HCT116 (cell line): ENCODE measurements at regions not wholly inside any gene's neighbourhood (a gene's known extent, or its start where the extent isn't known, plus 50 kb on each side); places are given as distances from the start of the nearest gene placed in this dataset.

Source experiments
- ATAC-seq: fragments of 200-7000 bp; cut with Tn5 transposase; 2 replicates; pipeline ENCODE4 v1.9.1; 2020; ENCODE audit warnings: mild to moderate bottlenecking, moderate library complexity
- BruUV-seq: library from RNA; stranded (reverse); fragments of 400-500 nt; replicated peaks from 2 replicates; lab custom pipeline; 2021; lab: Mats Ljungman, UMichigan
- CTCF ChIA-PET: fragments of 300-600 bp; sonication (Branson Sonifier 250); formaldehyde crosslinking; loops from one replicate; lab custom pipeline; 2021; ENCODE audit warnings: antibody characterized with exemption; lab: Charles Lee
- POLR2A ChIA-PET: fragments of 300-600, 350-600 bp; sonication (Branson Sonifier 250); formaldehyde crosslinking; loops from one replicate; lab custom pipeline; 2021; ENCODE audit warnings: antibody characterized with exemption; lab: Charles Lee
- RAD21 ChIA-PET, 2 experiments: fragments of 300-600 bp; sonication (Branson Sonifier 250); formaldehyde crosslinking; loops; one replicate each; lab custom pipeline; 2023; ENCODE audit warnings: low total read pairs in 2 of 2; ENCODE audit not compliant: uncharacterized antibody in 2 of 2, unreplicated experiment in 2 of 2, low non-redundant PET in 1 of 2; lab: Charles Lee
- DNase-seq: peaks from one replicate; pipeline ENCODE4 v3.0.0-alpha.2; 2010; ENCODE audit warnings: low read depth, low spot score
- H2AFZ ChIP-seq: fragments of 200-600 bp; shearing (Covaris generic), sonication (generic); 2 replicates; pipeline ENCODE4 v1.6.1; 2017; ENCODE audit warnings: low read depth, mixed run types, mixed read lengths, antibody characterized with exemption, low read length; ENCODE audit not compliant: poor library complexity, severe bottlenecking
- H3K27ac ChIP-seq: 2 replicates; pipeline ENCODE4 v1.5.1; 2012; ENCODE audit warnings: low read depth, low read length
- H3K27me3 ChIP-seq: fragments of 200-600 bp; sonication (generic); 2 replicates; pipeline ENCODE4 v1.6.1; 2016; ENCODE audit warnings: mixed run types, low read length, mixed read lengths; ENCODE audit not compliant: insufficient read depth
- H3K36me3 ChIP-seq, 2 experiments: fragments of 200-500 bp in 1 of 2; fragments of 200-600 bp in 1 of 2; sonication (Bioruptor generic) in 1 of 2; sonication (generic) in 1 of 2; 2 replicates each; pipeline versions ENCODE4 v1.5.1 to v1.6.1; 2014 to 2016; ENCODE audit warnings: low read length in 2 of 2, inconsistent platforms in 1 of 2, mixed read lengths in 1 of 2, mixed run types in 1 of 2; ENCODE audit not compliant: insufficient read depth in 2 of 2, control insufficient read depth in 1 of 2
- H3K4me1 ChIP-seq, 2 experiments: fragments of 200-600 bp in 1 of 2; sonication (generic) in 1 of 2; 2 replicates each; pipeline versions ENCODE4 v1.5.1 to v1.6.1; 2012 to 2017; ENCODE audit warnings: low read length in 2 of 2, inconsistent platforms in 1 of 2, mild to moderate bottlenecking in 1 of 2, mixed read lengths in 1 of 2, mixed run types in 1 of 2, moderate library complexity in 1 of 2; ENCODE audit not compliant: insufficient read depth in 2 of 2, control insufficient read depth in 1 of 2
- H3K4me2 ChIP-seq: fragments of 200-600 bp; sonication (generic); 2 replicates; pipeline ENCODE4 v1.6.1; 2017; ENCODE audit warnings: mixed run types, low read length, mixed read lengths
- H3K4me3 ChIP-seq, 2 experiments: fragments of 200-600 bp in 1 of 2; sonication (generic) in 1 of 2; replicated peaks in 1 of 2; 2 replicates each; pipeline ENCODE4 v1.5.1; 2011 to 2016; ENCODE audit warnings: low read length in 2 of 2, control low read depth in 1 of 2, low read depth in 1 of 2, mild to moderate bottlenecking in 1 of 2, mixed read lengths in 1 of 2, mixed run types in 1 of 2
- H3K79me2 ChIP-seq: fragments of 200-600 bp; sonication (generic); 2 replicates; pipeline ENCODE4 v1.6.1; 2017; ENCODE audit warnings: mild to moderate bottlenecking, mixed run types, low read length, moderate library complexity, mixed read lengths; ENCODE audit not compliant: insufficient read depth
- H3K9ac ChIP-seq: fragments of 200-600 bp; sonication (generic); 2 replicates; pipeline ENCODE4 v1.6.1; 2016; ENCODE audit warnings: low read length, mixed read lengths
- H3K9me2 ChIP-seq: fragments of 200-600 bp; sonication (generic), shearing (Covaris generic); 2 replicates; pipeline ENCODE4 v1.6.1; 2017; ENCODE audit warnings: mixed run types, mild to moderate bottlenecking, moderate library complexity; ENCODE audit not compliant: insufficient read depth
- H3K9me3 ChIP-seq, 2 experiments: fragments of 200-500 bp in 1 of 2; fragments of 200-600 bp in 1 of 2; sonication (Bioruptor generic) in 1 of 2; sonication (generic) in 1 of 2; 2 replicates each; pipeline ENCODE4 v1.6.1; 2014 to 2017; ENCODE audit warnings: low read length in 2 of 2, mixed read lengths in 2 of 2, inconsistent platforms in 1 of 2, low read depth in 1 of 2, mild to moderate bottlenecking in 1 of 2, mixed run types in 1 of 2, moderate library complexity in 1 of 2; ENCODE audit not compliant: control insufficient read depth in 1 of 2, insufficient read depth in 1 of 2
- H4K20me1 ChIP-seq: fragments of 200-600 bp; sonication (generic), shearing (Covaris generic); 2 replicates; pipeline ENCODE4 v1.6.1; 2017; ENCODE audit warnings: mixed run types, mild to moderate bottlenecking, moderate library complexity; ENCODE audit not compliant: insufficient read depth
- ATF3 ChIP-seq: IDR thresholded peaks from 2 replicates; pipeline ENCODE4 v1.6.1; 2012
- CBX3 ChIP-seq: IDR thresholded peaks from 2 replicates; pipeline ENCODE4 v1.6.1; 2012; ENCODE audit warnings: low read depth
- CEBPB ChIP-seq: IDR thresholded peaks from 2 replicates; pipeline ENCODE4 v1.6.1; 2012; ENCODE audit warnings: low read depth
- EGR1 ChIP-seq: IDR thresholded peaks from 2 replicates; pipeline ENCODE4 v1.6.1; 2012; ENCODE audit warnings: low read depth
- ELF1 ChIP-seq: IDR thresholded peaks from 2 replicates; pipeline ENCODE4 v1.6.1; 2012; ENCODE audit warnings: low read depth, borderline replicate concordance
- JUND ChIP-seq: IDR thresholded peaks from 2 replicates; pipeline ENCODE4 v1.6.1; 2012
- MAX ChIP-seq: IDR thresholded peaks from 2 replicates; pipeline ENCODE4 v1.6.1; 2012
- POLR2A ChIP-seq: IDR thresholded peaks from 2 replicates; pipeline ENCODE4 v1.7.0; 2011; ENCODE audit warnings: borderline replicate concordance; ENCODE audit not compliant: insufficient read depth, insufficient read length; ENCODE audit errors: extremely low read depth
- POLR2AphosphoS5 ChIP-seq: IDR thresholded peaks from 2 replicates; pipeline ENCODE4 v1.6.1; 2011; ENCODE audit warnings: mild to moderate bottlenecking, low read depth, low read length, moderate library complexity
- RAD21 ChIP-seq: IDR thresholded peaks from 2 replicates; pipeline ENCODE4 v1.6.1; 2012; ENCODE audit warnings: low read depth, mild to moderate bottlenecking
- SIN3A ChIP-seq: IDR thresholded peaks from 2 replicates; pipeline ENCODE4 v1.6.1; 2012; ENCODE audit warnings: low read depth
- SP1 ChIP-seq: IDR thresholded peaks from 2 replicates; pipeline ENCODE4 v1.6.1; 2012; ENCODE audit warnings: low read depth
- SRF ChIP-seq: IDR thresholded peaks from 2 replicates; pipeline ENCODE4 v1.6.1; 2012; ENCODE audit warnings: low read depth
- TCF7L2 ChIP-seq: IDR thresholded peaks from 2 replicates; pipeline ENCODE4 v1.7.0; 2011; ENCODE audit warnings: borderline replicate concordance, inconsistent platforms; ENCODE audit not compliant: insufficient read depth, insufficient read length; ENCODE audit errors: extremely low read depth
- YY1 ChIP-seq: IDR thresholded peaks from 2 replicates; pipeline ENCODE4 v1.6.1; 2011; ENCODE audit warnings: low read length, low read depth, moderate library complexity, mild to moderate bottlenecking; ENCODE audit not compliant: insufficient replicate concordance; ENCODE audit errors: extremely low read depth
- ZFX ChIP-seq: fragments of 450-650 bp; IDR thresholded peaks from 2 replicates; pipeline ENCODE4 v1.6.1; 2017
- ZNF274 ChIP-seq: fragments of 200-500 bp; sonication (Bioruptor generic); IDR thresholded peaks from 2 replicates; pipeline ENCODE4 v1.6.1; 2014; ENCODE audit warnings: mild to moderate bottlenecking, low read depth, low read length, inconsistent platforms
- intact Hi-C: fragments of 100-400 bp; cut with micrococcal nuclease; formaldehyde crosslinking; loops from 2 replicates; pipeline ENCODE4 v1.10.0; 2022
- TF ChIP-seq, protein P1 (sequence below): IDR thresholded peaks from 2 replicates; pipeline ENCODE4 v1.6.1; 2012; ENCODE audit warnings: low read depth
- TF ChIP-seq, protein P2 (sequence below), 3 experiments: fragments of 200-600 bp in 1 of 3; sonication (generic) in 1 of 3; IDR thresholded peaks in 2 of 3; conservative IDR thresholded peaks in 1 of 3; 2 replicates each; pipeline ENCODE4 v1.5.1; 2012 to 2017; ENCODE audit warnings: low read depth in 2 of 3, low read length in 2 of 3, antibody characterized with exemption in 1 of 3, borderline replicate concordance in 1 of 3, control low read depth in 1 of 3, mild to moderate bottlenecking in 1 of 3, mixed read lengths in 1 of 3, mixed run types in 1 of 3, moderate library complexity in 1 of 3; ENCODE audit not compliant: insufficient read depth in 1 of 3

- BruUV-seq, result no TSS peak
- H3K4me1 ChIP-seq, result no peaks in the 10 kb centered on the region
- H3K9ac ChIP-seq, result no peak overlapping the region
- no peaks in the 10 kb centered on the region for H3K27me3 ChIP-seq
- no peaks in the 10 kb centered on the region for H4K20me1 ChIP-seq
- POLR2A ChIA-PET, result no interaction called here
- H2AFZ ChIP-seq, result no peak overlapping the region
- no peak overlapping the region for H3K27ac ChIP-seq
- CTCF ChIA-PET, result no interaction called here
- no peak overlapping the region for H3K4me2 ChIP-seq
- no peaks in the 10 kb centered on the region for H3K9me3 ChIP-seq
- no peaks in the 10 kb centered on the region for H3K36me3 ChIP-seq
- H3K79me2 ChIP-seq, result no peaks in the 10 kb centered on the region
- no peak for TF ChIP-seq JUND
- no peak for TF ChIP-seq RAD21
- TF ChIP-seq SP1, result no peak
- TF ChIP-seq YY1, result no peak
- no peak for TF ChIP-seq SIN3A
- TF ChIP-seq MAX, result no peak
- TF ChIP-seq SRF, result no peak
- TF ChIP-seq ZNF274, result no peak
- TF ChIP-seq POLR2AphosphoS5, result no peak
- TF ChIP-seq CEBPB, result no peak
- TF ChIP-seq ELF1, result no peak
- no peak for TF ChIP-seq ATF3
- TF ChIP-seq, protein P1, sequence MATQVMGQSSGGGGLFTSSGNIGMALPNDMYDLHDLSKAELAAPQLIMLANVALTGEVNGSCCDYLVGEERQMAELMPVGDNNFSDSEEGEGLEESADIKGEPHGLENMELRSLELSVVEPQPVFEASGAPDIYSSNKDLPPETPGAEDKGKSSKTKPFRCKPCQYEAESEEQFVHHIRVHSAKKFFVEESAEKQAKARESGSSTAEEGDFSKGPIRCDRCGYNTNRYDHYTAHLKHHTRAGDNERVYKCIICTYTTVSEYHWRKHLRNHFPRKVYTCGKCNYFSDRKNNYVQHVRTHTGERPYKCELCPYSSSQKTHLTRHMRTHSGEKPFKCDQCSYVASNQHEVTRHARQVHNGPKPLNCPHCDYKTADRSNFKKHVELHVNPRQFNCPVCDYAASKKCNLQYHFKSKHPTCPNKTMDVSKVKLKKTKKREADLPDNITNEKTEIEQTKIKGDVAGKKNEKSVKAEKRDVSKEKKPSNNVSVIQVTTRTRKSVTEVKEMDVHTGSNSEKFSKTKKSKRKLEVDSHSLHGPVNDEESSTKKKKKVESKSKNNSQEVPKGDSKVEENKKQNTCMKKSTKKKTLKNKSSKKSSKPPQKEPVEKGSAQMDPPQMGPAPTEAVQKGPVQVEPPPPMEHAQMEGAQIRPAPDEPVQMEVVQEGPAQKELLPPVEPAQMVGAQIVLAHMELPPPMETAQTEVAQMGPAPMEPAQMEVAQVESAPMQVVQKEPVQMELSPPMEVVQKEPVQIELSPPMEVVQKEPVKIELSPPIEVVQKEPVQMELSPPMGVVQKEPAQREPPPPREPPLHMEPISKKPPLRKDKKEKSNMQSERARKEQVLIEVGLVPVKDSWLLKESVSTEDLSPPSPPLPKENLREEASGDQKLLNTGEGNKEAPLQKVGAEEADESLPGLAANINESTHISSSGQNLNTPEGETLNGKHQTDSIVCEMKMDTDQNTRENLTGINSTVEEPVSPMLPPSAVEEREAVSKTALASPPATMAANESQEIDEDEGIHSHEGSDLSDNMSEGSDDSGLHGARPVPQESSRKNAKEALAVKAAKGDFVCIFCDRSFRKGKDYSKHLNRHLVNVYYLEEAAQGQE, result no peak
- no peak for TF ChIP-seq ZFX
- no peak for TF ChIP-seq POLR2A
- TF ChIP-seq CBX3, result no peak
- no peak for TF ChIP-seq TCF7L2
- no peak for TF ChIP-seq EGR1
- TF ChIP-seq, protein P2, sequence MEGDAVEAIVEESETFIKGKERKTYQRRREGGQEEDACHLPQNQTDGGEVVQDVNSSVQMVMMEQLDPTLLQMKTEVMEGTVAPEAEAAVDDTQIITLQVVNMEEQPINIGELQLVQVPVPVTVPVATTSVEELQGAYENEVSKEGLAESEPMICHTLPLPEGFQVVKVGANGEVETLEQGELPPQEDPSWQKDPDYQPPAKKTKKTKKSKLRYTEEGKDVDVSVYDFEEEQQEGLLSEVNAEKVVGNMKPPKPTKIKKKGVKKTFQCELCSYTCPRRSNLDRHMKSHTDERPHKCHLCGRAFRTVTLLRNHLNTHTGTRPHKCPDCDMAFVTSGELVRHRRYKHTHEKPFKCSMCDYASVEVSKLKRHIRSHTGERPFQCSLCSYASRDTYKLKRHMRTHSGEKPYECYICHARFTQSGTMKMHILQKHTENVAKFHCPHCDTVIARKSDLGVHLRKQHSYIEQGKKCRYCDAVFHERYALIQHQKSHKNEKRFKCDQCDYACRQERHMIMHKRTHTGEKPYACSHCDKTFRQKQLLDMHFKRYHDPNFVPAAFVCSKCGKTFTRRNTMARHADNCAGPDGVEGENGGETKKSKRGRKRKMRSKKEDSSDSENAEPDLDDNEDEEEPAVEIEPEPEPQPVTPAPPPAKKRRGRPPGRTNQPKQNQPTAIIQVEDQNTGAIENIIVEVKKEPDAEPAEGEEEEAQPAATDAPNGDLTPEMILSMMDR (IDR thresholded peaks at IDR 0.05 in 2 of 3, conservative IDR thresholded peaks at IDR 0.05 in 1 of 3; ENCODE audit: borderline replicate concordance in 1 of 3, insufficient read depth in 1 of 3, low read depth in 2 of 3, low read length in 2 of 3), result no peak
- intact Hi-C loops, result no loop called here
- DNase-seq, result no peak
- H3K4me3 ChIP-seq, result no peak overlapping the region
- RAD21 ChIA-PET, result no interaction called here
- no peaks in the 10 kb centered on the region; the same call in 1 of the 2 replicates for H3K9me2 ChIP-seq
- ATAC-seq, result no peak
Observed at GRCh38 chr13:40186041-40186440, 480.4 kb downstream of the FOXO1 start.
